Stomach (tissue), 8 donors: ENCODE measurements at regions not wholly inside any gene's neighbourhood (a gene's known extent, or its start where the extent isn't known, plus 50 kb on each side); places are given as distances from the start of the nearest gene placed in this dataset.

ENCODE experiments used
- DNase-seq, 2 donors: peaks; one replicate each; pipeline versions ENCODE4 v3.0.0 to v3.0.0-alpha.2; 2013 to 2019
- H3K27ac ChIP-seq, 5 donors: fragments of 200-600 bp in 4 of 5; sonication (generic) in 4 of 5; one replicate each; pipeline ENCODE4 v1.5.1; 2013 to 2019; ENCODE audit warnings: mild to moderate bottlenecking in 1 of 5, moderate library complexity in 1 of 5
- H3K27me3 ChIP-seq, 3 donors: fragments of 200-600 bp; sonication (generic); one replicate each; pipeline ENCODE4 v1.5.1; 2017 to 2019; ENCODE audit warnings: mixed run types in 1 of 3
- H3K36me3 ChIP-seq, 4 donors: fragments of 200-600 bp; sonication (generic); 1 replicate in 3 of 4; 2 replicates in 1 of 4; pipeline ENCODE4 v1.5.1; 2016 to 2019
- H3K4me1 ChIP-seq, 4 donors: fragments of 200-600 bp; sonication (generic); one replicate each; pipeline ENCODE4 v1.5.1; 2016 to 2019
- H3K4me3 ChIP-seq, 4 donors: fragments of 200-600 bp; sonication (generic) in 3 of 4; one replicate each; pipeline ENCODE4 v1.5.1; 2016 to 2019; ENCODE audit warnings: mild to moderate bottlenecking in 1 of 4
- H3K9me3 ChIP-seq, 4 donors: fragments of 200-600 bp; sonication (generic); one replicate each; pipeline ENCODE4 v1.5.1; 2016 to 2019
- EP300 ChIP-seq: sonication (generic); formaldehyde crosslinking; IDR thresholded peaks from one replicate; pipeline ENCODE4 v1.6.1; 2017; ENCODE audit warnings: antibody characterized with exemption
- POLR2A ChIP-seq, 4 donors: fragments of 450-650 bp; IDR thresholded peaks; one replicate each; pipeline ENCODE4 v1.6.1; 2016; ENCODE audit warnings: antibody characterized with exemption in 4 of 4, control low read depth in 2 of 4, mild to moderate bottlenecking in 1 of 4, moderate library complexity in 1 of 4
- POLR2AphosphoS5 ChIP-seq, 3 donors: sonication (generic); formaldehyde crosslinking; IDR thresholded peaks; one replicate each; pipeline ENCODE4 v1.6.1; 2016; ENCODE audit warnings: antibody characterized with exemption in 3 of 3
- WGBS, 5 donors: extraction: QIAGEN DNeasy Blood & Tissue Kit in 3 of 5; methylation state at CpG; one replicate each; pipeline versions ENCODE4 v1.1.5 to v1.1.7; 2013 to 2018; 5-methylcytosine and 5-hydroxymethylcytosine counted together
- intact Hi-C: fragments of 100-400 bp; cut with DNase I; formaldehyde crosslinking; loops from one replicate; pipeline ENCODE4 v1.15.1; 2023; ENCODE audit warnings: low total_unique reads
- TF ChIP-seq, protein P1 (sequence below), 7 experiments: fragments of 450-650 bp in 4 of 7; fragments of 200-600 bp in 3 of 7; sonication (generic) in 3 of 7; IDR thresholded peaks; one replicate each; pipeline ENCODE4 v1.5.1; 2016 to 2019; ENCODE audit warnings: antibody characterized with exemption in 7 of 7, control low read depth in 2 of 7, mild to moderate bottlenecking in 1 of 7
- donor health status: healthy with polysubstance abuse.
- donor health status: Bipolar disorder and iron deficiency.
- donor health status: healthy.

DNA sequence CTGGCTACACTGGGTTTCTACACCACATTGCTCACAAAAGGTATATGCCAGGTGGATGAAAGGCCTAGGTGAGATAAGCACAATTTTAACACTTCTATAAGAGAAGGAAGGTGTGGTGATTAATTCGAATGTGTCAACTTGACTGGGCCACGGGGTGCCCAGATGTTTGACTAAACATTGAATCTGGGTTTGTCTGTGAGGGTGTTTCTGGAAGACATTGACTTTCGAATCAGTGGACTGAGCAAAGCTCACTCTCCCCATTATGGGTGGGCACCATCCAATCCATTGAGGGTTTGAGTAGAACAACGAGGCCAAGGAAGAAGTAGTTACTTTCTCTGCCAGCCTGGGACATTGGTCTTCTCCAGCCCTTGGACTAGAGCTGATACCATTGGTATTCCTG lies 78.2 kb upstream of the COL5A1 start:
- peaks cover 0 to 20% (median 14%) of the 10 kb centered on the region in 4 donors for H3K9me3 ChIP-seq
- no peak for DNase-seq
- no peak overlapping the region for H3K27ac ChIP-seq
- H3K4me3 ChIP-seq = no peak overlapping the region
- TF ChIP-seq, protein P1, sequence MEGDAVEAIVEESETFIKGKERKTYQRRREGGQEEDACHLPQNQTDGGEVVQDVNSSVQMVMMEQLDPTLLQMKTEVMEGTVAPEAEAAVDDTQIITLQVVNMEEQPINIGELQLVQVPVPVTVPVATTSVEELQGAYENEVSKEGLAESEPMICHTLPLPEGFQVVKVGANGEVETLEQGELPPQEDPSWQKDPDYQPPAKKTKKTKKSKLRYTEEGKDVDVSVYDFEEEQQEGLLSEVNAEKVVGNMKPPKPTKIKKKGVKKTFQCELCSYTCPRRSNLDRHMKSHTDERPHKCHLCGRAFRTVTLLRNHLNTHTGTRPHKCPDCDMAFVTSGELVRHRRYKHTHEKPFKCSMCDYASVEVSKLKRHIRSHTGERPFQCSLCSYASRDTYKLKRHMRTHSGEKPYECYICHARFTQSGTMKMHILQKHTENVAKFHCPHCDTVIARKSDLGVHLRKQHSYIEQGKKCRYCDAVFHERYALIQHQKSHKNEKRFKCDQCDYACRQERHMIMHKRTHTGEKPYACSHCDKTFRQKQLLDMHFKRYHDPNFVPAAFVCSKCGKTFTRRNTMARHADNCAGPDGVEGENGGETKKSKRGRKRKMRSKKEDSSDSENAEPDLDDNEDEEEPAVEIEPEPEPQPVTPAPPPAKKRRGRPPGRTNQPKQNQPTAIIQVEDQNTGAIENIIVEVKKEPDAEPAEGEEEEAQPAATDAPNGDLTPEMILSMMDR (IDR thresholded peaks at IDR 0.05) = no peak
- TF ChIP-seq POLR2A (IDR thresholded peaks at IDR 0.05) = no peak
- TF ChIP-seq POLR2AphosphoS5 (IDR thresholded peaks at IDR 0.05) = no peak
- no peak for TF ChIP-seq EP300
- H3K36me3 ChIP-seq = no peaks in the 10 kb centered on the region
- no peaks in the 10 kb centered on the region for H3K4me1 ChIP-seq
- no peaks in the 10 kb centered on the region for H3K27me3 ChIP-seq
- intact Hi-C loops = no loop called here
- 74 to 85% (median 80%) methylated on average over 4 of the region's 4 CpGs for WGBS, 5 donors

DNA sequence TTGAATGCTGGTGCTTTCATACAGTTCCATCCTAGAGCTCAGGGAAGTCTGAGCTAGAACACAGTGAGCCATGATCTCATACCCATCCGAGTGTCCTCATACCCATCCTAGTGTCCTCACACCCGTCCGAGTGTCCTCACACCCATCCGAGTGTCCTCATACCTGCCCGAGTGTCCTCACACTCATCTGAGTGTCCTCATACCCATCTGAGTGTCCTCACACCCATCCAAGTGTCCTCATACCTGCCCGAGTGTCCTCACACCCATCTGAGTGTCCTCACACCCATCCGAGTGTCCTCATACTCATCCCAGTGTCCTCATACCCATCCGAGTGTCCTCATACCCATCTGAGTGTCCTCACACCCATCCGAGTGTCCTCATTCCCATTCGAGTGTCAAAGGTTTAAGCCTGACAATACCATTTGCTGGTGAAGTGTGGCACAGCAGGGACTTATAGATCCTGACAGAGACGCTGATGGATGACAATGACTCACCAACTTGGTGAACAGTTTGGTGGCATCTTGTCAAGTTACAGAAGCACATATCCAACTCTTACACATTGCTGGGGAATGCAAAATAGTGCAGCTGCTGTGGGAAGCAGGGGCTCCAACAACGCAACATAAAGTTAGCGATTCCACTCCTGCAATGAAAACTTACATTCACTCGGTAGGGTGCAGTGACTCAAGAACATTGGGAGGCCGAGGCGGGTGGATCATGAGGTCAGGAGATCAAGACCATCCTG lies 77.0 kb upstream of the COL5A1 start:
- Histone ChIP-seq H3K4me1 (no peaks in the 10 kb centered on the region), H3K9me3 (peaks cover 0 to 20% (median 14%) of the 10 kb centered on the region in 4 donors), H3K27me3 (no peaks in the 10 kb centered on the region), H3K4me3 (no peak overlapping the region), H3K27ac (no peak overlapping the region), H3K36me3 (no peaks in the 10 kb centered on the region)
- WGBS, 5 donors = 77 to 86% (median 86%) methylated on average over 15 to 16 of the region's 16 CpGs
- DNase-seq = peak in 1 of 2 donors; percentile 5
- TF ChIP-seq POLR2AphosphoS5 (IDR thresholded peaks at IDR 0.05) (no peak), EP300 (no peak), POLR2A (IDR thresholded peaks at IDR 0.05) (no peak)
- TF ChIP-seq, protein P1 (IDR thresholded peaks at IDR 0.05) = no peak
- intact Hi-C loops = no loop called here

DNA sequence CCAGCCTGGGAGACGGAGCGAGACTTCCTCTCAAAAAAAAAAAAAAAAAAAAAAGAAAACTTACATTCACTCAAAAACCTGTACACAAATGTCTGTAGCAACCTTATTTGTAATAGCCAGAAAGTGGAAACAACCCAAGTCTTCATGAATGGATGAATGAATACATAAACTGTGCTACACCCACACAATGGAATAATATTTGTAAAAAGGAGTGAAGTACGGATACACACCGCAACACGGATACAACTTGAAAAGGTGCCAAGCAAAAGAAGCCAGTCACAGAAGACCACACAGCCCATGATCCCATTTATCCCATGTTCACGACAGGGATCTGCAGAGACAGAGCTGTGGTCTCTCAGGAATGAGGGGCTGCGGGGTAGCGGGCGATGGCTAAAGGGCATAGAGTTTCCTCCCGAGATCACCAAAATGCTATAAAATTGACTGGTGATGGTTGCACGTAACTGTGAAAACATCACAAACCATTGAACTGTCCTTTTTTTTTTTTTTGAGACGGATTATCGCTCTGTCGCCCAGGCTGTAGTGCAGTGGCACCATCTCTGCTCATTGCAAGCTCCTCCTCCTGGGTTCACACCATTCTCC lies 76.2 kb upstream of the COL5A1 start:
- Histone ChIP-seq H3K4me1 (no peaks in the 10 kb centered on the region), H3K36me3 (no peaks in the 10 kb centered on the region), H3K9me3 (peaks cover 0 to 20% (median 14%) of the 10 kb centered on the region in 4 donors), H3K27ac (no peak overlapping the region), H3K4me3 (no peak overlapping the region), H3K27me3 (no peaks in the 10 kb centered on the region)
- TF ChIP-seq EP300 (no peak), POLR2AphosphoS5 (IDR thresholded peaks at IDR 0.05) (no peak), POLR2A (IDR thresholded peaks at IDR 0.05) (no peak)
- TF ChIP-seq, protein P1 (IDR thresholded peaks at IDR 0.05) = no peak
- 80 to 95% (median 90%) methylated on average over 14 of the region's 14 CpGs for WGBS, 5 donors
- no peak for DNase-seq
- intact Hi-C loops = no loop called here

DNA sequence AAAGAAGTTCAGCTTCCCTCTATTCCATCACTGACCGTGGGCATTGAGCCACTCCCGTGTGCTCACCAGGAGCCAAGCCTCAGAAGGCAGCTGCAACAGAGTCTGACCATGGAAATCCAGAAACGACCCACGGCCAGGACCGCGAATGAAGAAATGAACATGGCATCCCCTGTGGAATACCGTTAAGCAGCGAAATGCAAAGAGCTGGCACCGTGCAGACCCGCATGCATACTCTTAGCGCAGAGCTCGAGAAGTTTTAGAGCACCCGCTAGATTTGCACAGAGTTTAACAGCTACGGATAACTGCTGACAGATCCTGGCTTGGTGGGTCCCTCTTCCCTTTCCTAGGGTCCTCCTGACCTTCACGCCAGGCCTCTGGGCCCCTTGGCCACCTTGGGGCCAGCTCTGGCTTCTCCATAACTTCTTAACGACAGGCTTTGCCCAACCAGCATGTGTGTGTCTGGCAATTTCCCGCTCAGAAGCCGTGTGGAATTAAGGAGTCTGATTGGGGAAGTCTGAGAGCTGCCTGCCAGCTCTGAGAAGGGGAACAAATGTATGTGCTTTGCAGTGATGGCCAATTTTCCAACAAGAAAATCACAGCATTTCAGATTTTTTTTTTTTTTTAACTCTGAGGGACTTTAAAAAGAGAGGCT lies 75.3 kb upstream of the COL5A1 start:
- intact Hi-C loops = no loop called here
- peak in 1 of 2 donors; percentile 39 for DNase-seq
- WGBS, 5 donors = 83 to 92% (median 87%) methylated on average over 18 of the region's 18 CpGs
- H3K9me3 ChIP-seq = peaks cover 0 to 20% (median 14%) of the 10 kb centered on the region in 4 donors
- TF ChIP-seq, protein P1 (IDR thresholded peaks at IDR 0.05) = no peak
- TF ChIP-seq POLR2A (IDR thresholded peaks at IDR 0.05) (no peak), EP300 (no peak), POLR2AphosphoS5 (IDR thresholded peaks at IDR 0.05) (no peak)
- H3K4me3 ChIP-seq = no peak overlapping the region
- no peaks in the 10 kb centered on the region for H3K36me3 ChIP-seq
- H3K27me3 ChIP-seq = no peaks in the 10 kb centered on the region
- no peaks in the 10 kb centered on the region for H3K4me1 ChIP-seq
- H3K27ac ChIP-seq = no peak overlapping the region
